Urothelium cell line (cell line): ENCODE measurements at regions not wholly inside any gene's neighbourhood (a gene's known extent, or its start where the extent isn't known, plus 50 kb on each side); places are given as distances from the start of the nearest gene placed in this dataset.

ENCODE experiments used
- DNase-seq: peaks from one replicate; pipeline ENCODE4 v3.0.0; 2011; ENCODE audit warnings: low spot score, mixed read lengths
- FAIRE-seq: peaks from 2 replicates; lab custom pipeline; 2011; peaks lifted over from hg19 to GRCh38; lab: Jason Lieb, UNC

GRCh38 chr13:32859707-32860292, 156.4 kb upstream of the KL start:
- DNase-seq (no peak), FAIRE-seq (no peak)

- no peak for DNase-seq
- FAIRE-seq, result no peak
Observed at GRCh38 chr13:32861304-32861703, 154.9 kb upstream of the KL start.

DNA sequence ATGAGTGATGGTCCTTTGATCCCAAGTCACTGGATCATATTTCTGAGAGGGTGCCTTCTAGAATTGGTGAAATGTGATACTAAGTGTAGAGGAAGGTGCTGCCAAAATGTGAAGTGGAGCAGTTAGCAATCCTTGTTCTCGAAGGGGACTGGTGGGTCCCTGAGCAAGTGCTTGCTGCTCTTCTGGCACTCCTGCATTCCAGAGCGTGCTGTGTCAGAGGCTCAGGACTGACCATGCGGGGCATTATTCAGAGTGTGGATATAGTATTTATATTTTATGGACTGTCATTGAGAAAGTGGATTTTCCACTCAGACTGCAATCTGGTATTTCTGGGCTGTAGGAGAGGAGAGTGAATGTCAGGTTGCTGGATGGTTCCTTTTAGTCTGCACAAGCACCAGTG, 152.6 kb upstream of the KL start:
- DNase-seq, result no peak
- no peak for FAIRE-seq

DNA sequence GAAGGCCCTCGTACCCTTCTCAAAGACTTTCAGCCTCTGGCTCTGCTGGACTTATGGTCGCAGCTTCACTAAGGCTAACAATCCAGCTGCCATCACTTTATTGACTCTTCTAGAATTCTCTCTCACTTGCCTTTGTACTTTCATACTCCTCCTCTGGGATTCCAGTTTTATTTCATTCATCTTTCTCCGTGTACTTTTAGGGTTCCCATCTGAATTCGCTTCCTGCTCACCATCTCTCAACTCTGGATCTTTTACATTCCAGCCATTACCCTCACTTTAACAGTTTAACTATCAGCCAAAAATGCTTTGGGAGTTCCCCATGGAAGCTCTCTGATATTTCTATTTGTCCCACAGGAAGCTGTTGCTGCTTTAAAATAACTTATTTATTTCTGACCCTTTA, 149.3 kb upstream of the KL start:
- no peak for DNase-seq
- no peak for FAIRE-seq

- no peak for FAIRE-seq
- DNase-seq, result no peak
Observed at GRCh38 chr13:32877491-32877890, 138.7 kb upstream of the KL start.

DNA sequence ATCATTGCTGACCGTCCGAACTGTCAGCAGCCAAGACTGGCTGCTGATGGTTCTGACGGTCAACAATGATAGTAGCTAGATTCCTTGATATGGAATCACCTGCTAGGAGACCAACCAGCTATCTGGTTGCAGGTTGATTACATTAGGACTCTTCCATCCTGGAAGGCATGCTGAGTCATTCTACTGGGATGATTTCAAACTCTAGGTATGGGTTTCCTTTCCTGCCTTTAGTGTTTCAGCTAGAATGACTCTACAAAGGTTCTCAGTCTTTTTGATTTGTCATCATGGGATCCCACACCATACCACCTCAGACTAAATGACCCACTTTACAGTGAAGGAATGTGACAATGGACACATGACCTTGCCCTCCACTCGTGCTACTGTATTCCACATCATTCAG, 138.1 kb upstream of the KL start:
- FAIRE-seq (no peak), DNase-seq (peak; percentile 36)

DNA sequence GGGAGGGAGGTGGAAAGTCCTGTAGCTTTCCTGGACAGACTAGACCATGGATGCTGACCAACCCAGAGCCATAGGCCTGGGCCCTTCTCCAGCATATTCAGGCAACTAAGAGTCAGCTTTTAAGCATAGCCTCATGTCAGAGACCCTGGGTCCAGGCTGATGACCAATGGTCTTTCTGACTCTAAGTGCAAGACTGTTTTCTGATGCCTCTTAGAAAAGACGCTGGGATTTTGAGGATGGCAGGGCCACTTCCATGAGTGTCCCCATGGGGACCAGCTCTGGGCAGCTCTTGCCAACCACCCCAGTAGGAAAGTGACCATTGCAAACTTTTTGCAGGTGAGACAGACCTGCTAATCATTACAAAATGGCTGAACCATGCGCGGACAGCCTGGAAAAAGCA, 135.6 kb upstream of the KL start:
- FAIRE-seq, result no peak
- DNase-seq, result no peak

GRCh38 chr13:32881074-32881776, 135.0 kb upstream of the KL start:
- no peak for FAIRE-seq
- peak; percentile 36 for DNase-seq

GRCh38 chr13:32881777-32882145, 134.5 kb upstream of the KL start:
- FAIRE-seq (no peak), DNase-seq (no peak)

GRCh38 chr13:32882691-32883090, 133.5 kb upstream of the KL start:
- no peak for FAIRE-seq
- no peak for DNase-seq

GRCh38 chr13:32883474-32883873, 132.7 kb upstream of the KL start:
- DNase-seq (peak; percentile 14), FAIRE-seq (no peak)

GRCh38 chr13:32887617-32888016, 128.6 kb upstream of the KL start:
- FAIRE-seq (no peak), DNase-seq (no peak)

- FAIRE-seq, result no peak
- no peak for DNase-seq
Observed at GRCh38 chr13:32889986-32890565, 126.1 kb upstream of the KL start.

GRCh38 chr13:32893176-32893575, 123.0 kb upstream of the KL start:
- FAIRE-seq (no peak), DNase-seq (no peak)

- DNase-seq (no peak), FAIRE-seq (no peak)
Observed at GRCh38 chr13:32894589-32895001, 121.6 kb upstream of the KL start.

- DNase-seq (no peak), FAIRE-seq (no peak)
Observed at GRCh38 chr13:32895296-32895695, 120.9 kb upstream of the KL start.

GRCh38 chr13:32897296-32897695, 118.9 kb upstream of the KL start:
- DNase-seq (no peak), FAIRE-seq (no peak)

GRCh38 chr13:32902029-32902780, 114.0 kb upstream of the KL start:
- FAIRE-seq (no peak), DNase-seq (no peak)

GRCh38 chr13:32902874-32903273, 113.3 kb upstream of the KL start:
- FAIRE-seq (no peak), DNase-seq (no peak)

DNA sequence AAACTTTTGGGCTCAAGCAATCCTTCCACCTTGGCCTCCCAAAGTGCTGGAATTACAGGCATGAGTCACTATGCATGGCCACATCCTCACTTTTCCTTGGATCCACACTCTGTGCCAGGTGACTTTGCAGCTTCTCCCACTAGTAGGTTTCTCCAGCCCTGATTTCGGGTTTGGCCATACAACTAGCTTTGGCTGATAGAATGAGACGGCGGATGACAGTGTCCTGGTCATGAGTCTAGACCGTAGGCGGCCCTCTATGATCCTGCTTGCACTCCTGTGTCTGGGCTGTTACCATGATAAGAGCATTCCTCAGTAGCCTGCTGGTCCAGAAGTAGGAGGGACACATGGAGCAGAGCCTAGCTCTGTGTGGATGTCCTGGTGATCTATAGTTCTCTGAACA, 112.5 kb upstream of the KL start:
- DNase-seq, result no peak
- no peak for FAIRE-seq

- no peak for FAIRE-seq
- DNase-seq, result no peak
Observed at GRCh38 chr13:32904266-32904665, 112.0 kb upstream of the KL start.
